Fibroblast of lung (primary cell): ENCODE measurements at regions not wholly inside any gene's neighbourhood (a gene's known extent, or its start where the extent isn't known, plus 50 kb on each side); places are given as distances from the start of the nearest gene placed in this dataset.
A peak's percentile ranks its signal among the peaks of the same experiment; 100 is the strongest.

ENCODE experiments used
- DNase-seq, 2 donors: peaks; one replicate each; pipeline versions ENCODE4 v3.0.0 to v3.0.0-alpha.2; 2010; ENCODE audit warnings: low read depth in 2 of 2
- H2AFZ ChIP-seq: 2 replicates; pipeline ENCODE4 v1.5.1; 2012; ENCODE audit warnings: low read length, control low read depth, inconsistent platforms
- H3K27ac ChIP-seq: 2 replicates; pipeline ENCODE4 v1.5.1; 2011; ENCODE audit warnings: low read length, control low read depth; ENCODE audit not compliant: insufficient read depth
- H3K27me3 ChIP-seq: 2 replicates; pipeline ENCODE4 v1.5.1; 2011; ENCODE audit warnings: mild to moderate bottlenecking, low read length; ENCODE audit not compliant: control insufficient read depth, insufficient read depth
- H3K36me3 ChIP-seq: 2 replicates; pipeline ENCODE4 v1.5.1; 2011; ENCODE audit warnings: low read length; ENCODE audit not compliant: control insufficient read depth, insufficient read depth
- H3K4me1 ChIP-seq: 2 replicates; pipeline ENCODE4 v1.5.1; 2011; ENCODE audit warnings: low read length; ENCODE audit not compliant: control insufficient read depth, insufficient read depth; ENCODE audit errors: extremely low read depth
- H3K4me2 ChIP-seq: 2 replicates; pipeline ENCODE4 v1.5.1; 2011; ENCODE audit warnings: low read length, control low read depth; ENCODE audit not compliant: insufficient read depth; ENCODE audit errors: extremely low read depth
- H3K4me3 ChIP-seq, 4 experiments: fragments of 200-600 bp in 1 of 4; sonication (generic) in 1 of 4; replicated peaks in 1 of 4; 2 replicates each; pipeline ENCODE4 v1.5.1; 2011 to 2016; ENCODE audit warnings: low read length in 4 of 4, low read depth in 3 of 4, mild to moderate bottlenecking in 3 of 4, control low read depth in 2 of 4, inconsistent platforms in 1 of 4, mixed read lengths in 1 of 4; ENCODE audit not compliant: insufficient read depth in 1 of 4; ENCODE audit errors: control extremely low read depth in 1 of 4
- H3K79me2 ChIP-seq: 2 replicates; pipeline ENCODE4 v1.5.1; 2012; ENCODE audit warnings: mild to moderate bottlenecking, low read length, inconsistent platforms; ENCODE audit not compliant: control insufficient read depth, insufficient read depth
- H3K9ac ChIP-seq: 2 replicates; pipeline ENCODE4 v1.5.1; 2011; ENCODE audit warnings: mild to moderate bottlenecking, low read length, control low read depth; ENCODE audit not compliant: insufficient read depth
- H3K9me3 ChIP-seq: 2 replicates; pipeline ENCODE4 v1.5.1; 2012; ENCODE audit warnings: low read depth, low read length; ENCODE audit not compliant: control insufficient read depth, insufficient read depth
- H4K20me1 ChIP-seq: 2 replicates; pipeline ENCODE4 v1.5.1; 2011; ENCODE audit warnings: low read length; ENCODE audit not compliant: control insufficient read depth, insufficient read depth; ENCODE audit errors: extremely low read depth
- EZH2 ChIP-seq: IDR thresholded peaks from 2 replicates; pipeline ENCODE4 v1.5.1; 2012; ENCODE audit warnings: low read length, control low read depth, mild to moderate bottlenecking; ENCODE audit errors: missing control alignments
- TF ChIP-seq, protein P1 (sequence below), 2 donors: IDR thresholded peaks in 1 of 2; conservative IDR thresholded peaks in 1 of 2; 1 replicate in 1 of 2; 2 replicates in 1 of 2; pipeline ENCODE4 v1.5.1; 2011 to 2012; ENCODE audit warnings: low read length in 2 of 2, control low read depth in 1 of 2, inconsistent platforms in 1 of 2, low read depth in 1 of 2, mild to moderate bottlenecking in 1 of 2

- no peak overlapping the region for H3K4me3 ChIP-seq
- peak in 1 of 2 donors; percentile 27 for DNase-seq
- TF ChIP-seq, protein P1, sequence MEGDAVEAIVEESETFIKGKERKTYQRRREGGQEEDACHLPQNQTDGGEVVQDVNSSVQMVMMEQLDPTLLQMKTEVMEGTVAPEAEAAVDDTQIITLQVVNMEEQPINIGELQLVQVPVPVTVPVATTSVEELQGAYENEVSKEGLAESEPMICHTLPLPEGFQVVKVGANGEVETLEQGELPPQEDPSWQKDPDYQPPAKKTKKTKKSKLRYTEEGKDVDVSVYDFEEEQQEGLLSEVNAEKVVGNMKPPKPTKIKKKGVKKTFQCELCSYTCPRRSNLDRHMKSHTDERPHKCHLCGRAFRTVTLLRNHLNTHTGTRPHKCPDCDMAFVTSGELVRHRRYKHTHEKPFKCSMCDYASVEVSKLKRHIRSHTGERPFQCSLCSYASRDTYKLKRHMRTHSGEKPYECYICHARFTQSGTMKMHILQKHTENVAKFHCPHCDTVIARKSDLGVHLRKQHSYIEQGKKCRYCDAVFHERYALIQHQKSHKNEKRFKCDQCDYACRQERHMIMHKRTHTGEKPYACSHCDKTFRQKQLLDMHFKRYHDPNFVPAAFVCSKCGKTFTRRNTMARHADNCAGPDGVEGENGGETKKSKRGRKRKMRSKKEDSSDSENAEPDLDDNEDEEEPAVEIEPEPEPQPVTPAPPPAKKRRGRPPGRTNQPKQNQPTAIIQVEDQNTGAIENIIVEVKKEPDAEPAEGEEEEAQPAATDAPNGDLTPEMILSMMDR (conservative IDR thresholded peaks at IDR 0.05 in 1 of 2, IDR thresholded peaks at IDR 0.05 in 1 of 2; ENCODE audit: low read depth in 1 of 2, low read length in 2 of 2), result no peak
- no peak for TF ChIP-seq EZH2
- H3K79me2 ChIP-seq, result no peaks in the 10 kb centered on the region
- no peak overlapping the region for H2AFZ ChIP-seq
- no peaks in the 10 kb centered on the region for H3K9me3 ChIP-seq
- no peak overlapping the region for H3K27ac ChIP-seq
- no peaks in the 10 kb centered on the region for H3K27me3 ChIP-seq
- H3K36me3 ChIP-seq, result no peaks in the 10 kb centered on the region
- H4K20me1 ChIP-seq, result no peaks in the 10 kb centered on the region
- H3K4me1 ChIP-seq, result no peaks in the 10 kb centered on the region
- H3K9ac ChIP-seq, result no peak overlapping the region
- H3K4me2 ChIP-seq, result no peak overlapping the region
These were observed 67.7 kb downstream of the HMHB1 start for GRCh38 chr5:143879646-143880045.

DNA sequence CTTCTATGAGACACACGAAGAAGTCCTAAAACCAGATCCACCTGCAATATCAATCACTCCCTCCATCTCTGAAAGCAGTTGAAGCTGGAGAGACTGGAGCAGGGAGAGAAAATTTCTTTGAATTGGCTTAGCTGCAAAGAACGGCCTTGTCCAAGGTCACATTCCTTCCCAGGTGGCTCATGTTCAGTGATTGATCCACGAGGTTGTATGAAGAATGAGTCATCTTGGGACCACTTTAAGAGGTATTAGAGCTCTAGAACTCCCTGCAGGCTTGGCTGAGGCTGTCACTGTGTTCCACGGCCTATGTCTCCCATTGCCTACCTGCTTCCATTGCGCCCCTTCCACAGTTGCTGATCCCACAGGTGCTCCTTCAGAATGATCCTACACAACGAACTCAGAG, 68.2 kb downstream of the HMHB1 start:
- Histone ChIP-seq H3K27ac (no peak overlapping the region), H3K4me1 (no peaks in the 10 kb centered on the region), H3K9me3 (no peaks in the 10 kb centered on the region), H3K79me2 (no peaks in the 10 kb centered on the region), H3K4me2 (no peak overlapping the region), H3K9ac (no peak overlapping the region), H4K20me1 (no peaks in the 10 kb centered on the region), H3K27me3 (no peaks in the 10 kb centered on the region), H2AFZ (no peak overlapping the region), H3K4me3 (no peak overlapping the region), H3K36me3 (no peaks in the 10 kb centered on the region)
- peak in 1 of 2 donors; percentile 75 for DNase-seq
- TF ChIP-seq EZH2, result no peak
- TF ChIP-seq, protein P1 (conservative IDR thresholded peaks at IDR 0.05 in 1 of 2, IDR thresholded peaks at IDR 0.05 in 1 of 2; ENCODE audit: low read depth in 1 of 2, low read length in 2 of 2), result no peak

GRCh38 chr5:143882520-143882919, 70.6 kb downstream of the HMHB1 start:
- Histone ChIP-seq H3K27me3 (no peaks in the 10 kb centered on the region), H2AFZ (no peak overlapping the region), H3K4me1 (peaks cover 7% of the 10 kb centered on the region), H3K4me3 (no peak overlapping the region), H3K9ac (no peak overlapping the region), H3K9me3 (no peaks in the 10 kb centered on the region), H3K27ac (no peak overlapping the region), H3K36me3 (no peaks in the 10 kb centered on the region), H3K79me2 (no peaks in the 10 kb centered on the region), H3K4me2 (no peak overlapping the region), H4K20me1 (no peaks in the 10 kb centered on the region)
- peak in 1 of 2 donors; percentile 75 for DNase-seq
- TF ChIP-seq EZH2, result no peak
- TF ChIP-seq, protein P1 (conservative IDR thresholded peaks at IDR 0.05 in 1 of 2, IDR thresholded peaks at IDR 0.05 in 1 of 2; ENCODE audit: low read depth in 1 of 2, low read length in 2 of 2), result no peak
